ENCODE measurements at regions not wholly inside any gene's neighbourhood (a gene's known extent, or its start where the extent isn't known, plus 50 kb on each side); places are given as distances from the start of the nearest gene placed in this dataset.

DNA sequence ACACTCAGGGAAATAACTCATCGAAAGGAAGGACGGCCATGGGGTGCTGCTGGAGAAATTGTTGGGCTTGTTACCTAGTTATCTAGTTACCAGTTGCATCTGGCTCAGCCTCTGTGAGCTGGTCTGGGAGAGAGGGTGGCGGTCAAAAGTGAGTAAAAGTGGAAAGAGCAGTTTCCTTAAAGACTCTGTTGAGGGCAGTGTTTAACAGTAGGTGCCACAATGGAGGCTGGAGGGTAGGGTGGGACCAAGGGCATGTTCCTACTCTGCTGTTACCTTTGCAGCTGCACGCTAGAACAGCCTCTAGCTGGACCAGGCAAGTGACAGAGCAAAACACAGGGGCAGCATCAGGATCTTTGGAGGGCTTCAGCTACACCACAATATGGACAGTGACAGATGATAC lies 228.8 kb upstream of the STARD13 start:
- intact Hi-C loops (cut with micrococcal nuclease) = no loop called here

DNA sequence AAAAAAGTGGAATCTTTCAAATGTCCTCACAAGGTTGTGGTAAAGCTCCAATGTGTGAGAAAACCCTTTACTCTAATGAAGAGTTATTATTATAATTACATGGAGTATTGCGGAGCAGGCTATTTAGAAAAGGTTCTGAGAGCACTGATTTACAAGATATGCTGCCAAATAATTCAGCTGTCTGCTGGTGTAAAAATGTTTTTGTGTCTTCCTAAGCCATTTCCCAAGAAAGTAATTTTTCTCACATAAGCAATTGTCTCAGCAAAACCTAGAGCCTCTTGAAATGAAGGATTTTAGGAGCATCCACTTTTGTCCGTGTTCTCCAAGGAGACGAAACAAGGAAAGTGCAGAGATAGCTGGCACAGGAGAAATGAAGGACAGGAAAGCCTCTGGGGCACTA lies 229.6 kb upstream of the STARD13 start:
- intact Hi-C loops (cut with micrococcal nuclease) = no loop called here

DNA sequence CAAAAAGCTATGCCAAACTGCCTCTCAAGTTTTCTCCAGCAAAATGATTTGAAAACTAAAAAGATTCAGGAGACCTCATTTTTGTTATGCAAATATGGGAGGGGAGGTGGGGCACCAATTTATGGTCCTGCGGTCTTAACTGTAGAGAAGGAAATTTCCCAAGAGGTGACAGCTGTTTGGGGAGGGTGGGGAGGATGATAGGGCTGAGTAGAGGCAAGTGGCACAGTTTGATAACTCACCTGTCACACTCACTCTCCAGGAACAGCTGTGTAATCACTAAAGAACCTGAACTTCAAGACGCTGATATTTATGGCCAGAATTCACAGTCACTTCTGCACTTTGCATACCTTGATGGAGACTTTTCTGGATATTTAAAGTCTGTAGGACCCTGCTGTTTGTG lies 232.9 kb upstream of the STARD13 start:
- intact Hi-C loops (cut with micrococcal nuclease) = no loop called here

DNA sequence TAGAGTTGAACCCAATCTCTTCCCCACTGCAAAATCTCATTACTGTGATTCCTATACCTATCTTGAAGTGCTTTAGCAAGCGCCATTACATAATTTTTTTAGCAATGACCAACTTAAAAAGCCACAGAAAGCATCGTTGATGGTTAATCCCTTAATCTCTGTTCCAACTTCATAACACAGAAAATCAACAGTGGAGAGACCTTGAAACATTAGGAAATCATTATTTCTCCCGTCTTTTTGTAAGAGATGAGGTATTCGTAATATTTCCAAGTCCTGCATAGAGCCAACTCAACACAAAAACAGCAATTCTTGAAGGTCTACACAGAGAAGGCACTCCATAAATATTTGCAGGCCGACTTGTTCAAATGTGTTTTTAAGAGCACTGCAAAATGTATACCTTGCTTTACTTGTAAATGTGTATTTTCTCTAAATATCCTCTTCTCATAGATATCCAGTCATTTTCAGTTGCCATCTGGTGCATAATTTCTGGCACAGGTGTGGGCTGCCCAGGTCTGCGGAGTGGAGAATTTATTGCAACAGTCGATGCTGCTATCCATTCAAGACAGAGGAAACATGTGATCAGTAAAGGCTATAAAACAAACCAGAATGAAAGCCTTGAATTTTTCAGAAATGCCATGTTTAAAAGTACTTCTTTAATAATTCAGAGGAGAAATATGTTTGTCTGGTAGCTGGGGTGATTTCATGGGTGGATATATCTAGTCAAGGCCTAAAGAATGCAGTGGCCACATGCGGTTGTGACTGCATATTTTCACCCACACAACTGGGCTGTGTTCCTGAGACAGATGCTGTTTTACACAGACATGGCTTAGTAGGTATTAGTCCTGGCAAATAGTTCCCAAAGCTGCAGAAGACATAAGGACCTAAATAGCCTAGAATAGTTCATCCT lies 234.3 kb upstream of the STARD13 start:
- intact Hi-C loops (cut with micrococcal nuclease) = no loop called here

DNA sequence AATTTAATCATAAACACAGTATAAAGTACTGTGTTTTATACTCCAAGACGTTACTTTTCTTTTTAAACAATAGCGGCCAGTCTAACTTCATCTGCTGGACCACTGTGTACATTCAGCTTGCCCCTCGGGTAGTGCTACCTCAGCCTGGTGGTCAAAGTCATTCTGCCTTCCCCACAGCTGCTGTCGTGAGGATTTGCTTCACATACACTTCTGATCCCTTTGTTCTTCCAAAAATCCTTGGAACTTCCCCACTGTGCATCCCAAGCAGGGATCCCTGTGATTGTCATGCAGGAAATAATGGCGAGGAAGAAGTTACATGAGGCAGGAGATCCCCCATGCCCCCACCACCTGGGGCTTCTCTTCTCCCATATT lies 234.9 kb upstream of the STARD13 start:
- intact Hi-C loops (cut with micrococcal nuclease) = no loop called here

DNA sequence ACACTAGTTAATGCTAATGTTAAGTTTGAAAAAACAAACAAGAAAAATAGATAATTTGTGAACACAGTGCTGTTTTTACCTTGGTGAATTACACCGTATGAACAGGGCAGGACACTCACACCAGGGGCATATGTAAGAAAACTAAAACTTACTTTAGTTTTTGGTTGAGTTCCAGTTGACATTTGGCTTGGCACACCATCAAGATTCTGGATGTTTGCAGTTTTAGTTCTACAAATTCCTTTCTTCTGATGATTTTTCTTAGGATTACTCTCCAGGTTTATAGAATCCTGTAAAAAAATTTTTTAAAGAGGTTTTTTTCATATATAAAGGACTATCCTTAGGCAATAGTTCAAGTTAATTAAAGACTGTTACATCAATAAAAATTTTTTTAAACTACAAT lies 238.5 kb upstream of the STARD13 start:
- intact Hi-C loops (cut with micrococcal nuclease) = no loop called here

DNA sequence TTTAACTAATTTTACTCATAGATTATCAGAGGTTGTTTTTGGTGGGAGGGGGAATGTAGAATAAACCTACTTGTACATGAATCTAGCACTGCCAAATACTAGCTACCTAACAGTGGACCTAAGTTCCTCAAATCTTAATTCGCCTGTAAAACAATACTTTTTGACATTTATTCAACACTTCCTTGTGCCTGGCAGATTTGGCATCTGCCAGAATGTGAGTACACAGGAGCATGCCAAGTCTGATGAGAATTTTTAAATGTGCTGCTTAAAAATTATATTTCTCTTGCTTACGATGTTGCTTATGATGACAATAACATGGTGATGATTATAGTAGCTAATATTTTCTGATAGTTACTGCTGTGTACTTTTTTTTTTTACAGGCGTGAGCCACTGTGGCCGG lies 240.2 kb upstream of the STARD13 start:
- intact Hi-C loops (cut with micrococcal nuclease) = no loop called here

DNA sequence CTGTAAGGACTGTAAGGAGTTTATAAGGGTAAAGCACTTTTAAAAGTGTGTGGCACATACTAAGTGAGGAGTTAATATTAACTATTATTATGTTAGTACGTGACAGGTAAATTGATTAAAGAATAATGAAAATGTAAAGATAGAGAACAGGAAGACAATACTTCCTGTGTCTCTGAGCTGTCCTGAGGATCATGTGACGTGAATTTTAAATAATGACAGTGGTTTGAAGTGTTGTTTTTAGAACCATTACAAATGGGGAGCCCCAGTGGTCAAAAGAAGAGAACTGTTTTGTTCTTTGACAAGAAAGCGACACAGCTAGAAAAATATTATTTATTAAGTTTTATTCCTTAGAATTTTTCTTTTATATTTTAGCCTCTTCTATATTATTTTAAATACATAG lies 241.2 kb upstream of the STARD13 start:
- intact Hi-C loops (cut with micrococcal nuclease) = no loop called here

DNA sequence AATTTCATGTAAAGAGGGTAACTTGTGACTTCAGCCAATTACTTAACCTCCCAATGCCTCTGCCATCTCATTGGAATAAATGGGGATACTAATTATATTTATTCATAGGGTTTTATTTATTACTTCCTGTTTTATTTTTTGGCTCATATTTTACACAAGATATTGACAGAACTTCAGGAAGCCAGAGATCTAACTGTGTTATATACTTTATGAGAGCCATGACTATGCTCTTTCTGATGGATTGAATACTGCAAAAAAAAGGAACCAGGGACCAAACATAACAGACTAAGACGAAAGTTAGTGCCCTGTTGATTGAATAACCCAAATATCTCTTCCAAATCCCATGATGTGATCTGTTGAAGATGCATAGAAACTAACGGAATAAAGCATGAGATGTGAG lies 243.3 kb upstream of the STARD13 start:
- intact Hi-C loops (cut with micrococcal nuclease) = no loop called here

DNA sequence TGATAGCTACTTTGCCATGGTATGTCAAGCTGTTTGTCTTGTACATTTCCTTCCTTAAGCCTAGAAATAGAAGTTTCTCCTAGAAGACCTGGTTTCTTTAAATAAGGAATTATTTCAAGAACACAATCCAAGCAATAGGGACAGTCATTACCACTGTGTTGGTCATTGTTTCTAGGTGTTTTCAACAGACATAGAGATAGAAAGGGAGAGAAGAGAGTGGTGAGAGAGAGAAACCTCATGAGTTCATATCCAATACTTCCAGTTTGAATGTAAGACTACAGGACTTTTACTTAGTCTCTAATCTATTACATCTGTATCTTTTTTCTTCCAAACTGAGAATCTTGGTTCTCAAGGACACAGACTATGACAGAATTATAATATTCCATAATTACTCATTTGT lies 245.9 kb upstream of the STARD13 start:
- intact Hi-C loops (cut with micrococcal nuclease) = no loop called here

DNA sequence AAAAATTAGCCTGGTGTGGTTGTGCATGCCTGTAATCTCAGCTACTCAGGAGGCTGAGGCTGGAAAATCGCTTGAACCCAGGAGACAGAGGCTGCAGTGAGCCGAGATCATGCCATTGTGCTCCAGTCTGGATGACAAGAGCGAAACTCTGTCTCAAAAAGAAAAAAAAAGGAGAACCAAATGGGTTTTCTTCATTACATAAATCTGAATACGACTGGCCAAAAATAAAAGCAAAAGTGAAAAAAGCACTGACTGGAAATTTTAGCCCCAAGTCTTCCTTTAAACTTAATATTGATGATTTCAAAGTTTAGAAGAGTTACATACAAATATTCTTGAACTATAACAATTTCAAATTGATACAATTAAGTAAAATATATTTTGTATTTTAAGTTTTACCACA lies 249.5 kb upstream of the STARD13 start:
- intact Hi-C loops (cut with micrococcal nuclease) = no loop called here

DNA sequence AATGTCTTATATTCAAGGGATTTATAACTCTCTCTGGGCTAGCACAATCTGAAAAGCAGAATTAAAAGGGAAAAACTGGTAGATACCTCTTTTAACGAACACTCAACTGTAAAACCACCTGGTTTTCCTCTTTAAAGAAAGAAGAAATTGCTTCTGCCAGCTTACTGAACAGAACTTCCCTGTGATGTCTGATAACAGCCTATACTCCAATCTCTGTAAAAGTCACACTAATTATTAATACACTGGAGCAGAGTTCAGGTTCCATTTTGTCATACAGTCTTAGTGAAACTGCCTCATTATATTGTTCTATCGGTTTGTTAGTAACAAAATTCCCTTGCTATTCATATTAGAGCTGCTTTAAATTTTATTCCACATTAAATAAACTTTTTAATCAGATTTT lies 251.0 kb upstream of the STARD13 start:
- intact Hi-C loops (cut with micrococcal nuclease) = no loop called here

DNA sequence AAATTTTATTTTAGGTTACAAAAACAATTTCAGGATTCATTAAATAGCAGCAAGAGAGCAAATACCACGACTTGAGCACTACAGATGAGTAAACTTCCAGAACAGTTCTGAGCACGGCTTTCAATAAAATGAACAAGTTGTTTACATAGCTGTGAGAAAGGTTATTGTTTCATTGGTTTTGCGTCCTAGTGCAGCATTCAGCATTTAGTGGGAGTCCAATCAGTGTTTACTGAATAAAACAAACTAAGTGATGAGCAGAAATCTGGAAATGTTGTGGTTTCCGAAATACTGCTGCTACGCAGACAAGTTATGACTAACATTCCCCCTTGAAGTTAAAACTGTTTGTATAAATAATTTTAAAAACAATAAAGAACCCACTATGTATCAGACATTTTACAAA lies 251.5 kb upstream of the STARD13 start:
- intact Hi-C loops (cut with micrococcal nuclease) = no loop called here

DNA sequence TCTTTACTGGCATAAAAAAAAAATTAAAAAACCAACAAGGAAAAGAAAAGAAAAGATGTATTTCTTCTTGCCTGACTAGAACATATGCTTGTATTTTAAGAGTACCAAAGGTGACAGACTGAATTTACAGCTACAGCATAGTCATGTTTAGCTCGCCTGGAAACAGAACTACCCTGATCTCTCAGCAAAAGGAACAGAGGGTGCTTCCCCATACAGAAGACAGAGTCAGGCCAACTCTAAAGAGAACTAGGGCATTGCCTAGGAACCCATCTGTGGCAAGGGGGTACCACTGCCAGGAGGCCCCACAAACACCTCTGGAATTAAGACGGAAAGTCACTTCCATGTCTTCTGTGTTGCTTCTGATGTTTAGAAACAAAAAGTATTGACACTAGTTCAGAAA lies 252.1 kb upstream of the STARD13 start:
- intact Hi-C loops (cut with micrococcal nuclease) = loop anchor here (1.0 kb wide), 1 partner anchor 950 kb away; no protein-coding TSS in a partner anchor

DNA sequence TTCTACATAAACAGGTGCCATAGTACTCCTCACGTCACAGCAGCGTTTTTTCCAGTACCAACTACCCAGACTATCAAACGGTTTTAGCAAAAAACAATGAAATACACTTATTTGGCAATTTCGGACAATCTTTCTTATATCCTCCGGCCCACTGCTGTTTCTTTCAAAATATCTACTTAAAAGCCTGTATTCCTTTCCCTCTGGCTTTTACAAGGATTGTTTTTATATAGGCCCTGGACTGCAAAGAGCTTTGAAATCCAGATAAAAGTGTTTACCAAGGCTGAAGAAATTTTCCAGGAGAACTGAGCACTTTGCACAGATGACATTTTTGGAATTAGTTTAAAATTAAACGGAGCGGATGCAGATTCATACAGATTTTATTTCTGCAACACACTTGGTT lies 255.9 kb upstream of the STARD13 start:
- intact Hi-C loops (cut with micrococcal nuclease) = loop anchor here (5.0 kb wide), 4 partner anchors 339 to 1694 kb away; partner anchors contain the start of gene KL

DNA sequence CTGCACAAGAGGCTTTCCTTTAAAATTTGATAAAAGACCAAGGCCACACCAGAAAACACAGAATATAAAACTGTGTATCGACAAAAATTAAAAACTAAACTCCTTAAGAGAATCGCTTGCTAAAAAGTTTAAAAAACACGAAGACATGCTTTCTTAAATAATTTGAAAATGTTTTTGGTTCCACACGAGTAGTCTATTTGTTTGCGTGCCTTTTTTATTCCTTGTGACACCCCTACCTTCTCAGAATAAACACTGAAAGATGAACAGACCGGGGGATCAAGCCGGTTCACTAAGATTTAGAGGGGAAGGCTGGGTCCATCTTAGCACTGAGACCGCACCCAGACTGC lies 256.4 kb upstream of the STARD13 start:
- intact Hi-C loops (cut with micrococcal nuclease) = loop anchor here (1.0 to 5.0 kb wide), 17 partner anchors 137 to 1695 kb away; partner anchors contain the start of genes BRCA2, KL, N4BP2L1 and N4BP2L2

DNA sequence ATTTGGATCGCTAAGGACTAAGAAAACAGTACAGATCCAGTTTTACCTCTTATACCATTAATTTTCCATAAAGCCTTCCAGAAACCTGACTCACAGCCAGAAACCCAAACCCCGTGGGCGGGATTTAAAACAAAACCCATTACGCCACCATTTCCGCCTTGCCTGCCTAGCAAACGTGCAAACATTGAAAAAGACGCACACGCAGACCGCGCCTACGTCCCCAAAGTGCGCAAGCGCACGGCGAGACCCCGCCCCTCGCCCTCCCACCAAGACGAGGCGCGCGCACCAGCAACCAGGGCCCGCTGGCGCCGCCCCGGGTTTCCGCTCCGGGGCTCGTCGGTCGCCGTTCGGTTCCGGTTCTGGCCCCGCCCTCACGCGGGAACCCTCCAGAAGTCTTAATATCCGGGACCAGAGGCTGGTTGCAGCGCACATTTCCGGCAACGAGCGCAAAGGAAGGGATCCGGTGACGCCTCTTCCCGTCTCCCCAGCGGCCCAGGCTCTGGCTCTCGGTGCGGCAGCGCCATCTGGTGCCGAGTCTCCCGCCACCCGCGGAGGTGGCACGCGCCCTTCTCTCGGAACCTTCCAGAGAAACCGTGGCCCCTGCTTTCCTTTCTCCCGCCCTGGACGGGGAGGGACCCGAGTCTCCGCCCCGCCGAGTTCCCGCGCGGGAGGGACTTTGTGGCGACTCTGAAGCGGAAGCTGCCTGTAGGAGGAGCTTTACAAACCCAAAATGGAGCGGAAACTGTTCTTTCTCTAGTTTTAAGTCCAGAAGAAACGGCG lies 256.9 kb upstream of the STARD13 start:
- intact Hi-C loops (cut with micrococcal nuclease) = loop anchor here (1.0 to 5.0 kb wide), 18 partner anchors 68 to 1695 kb away; partner anchors contain the start of genes BRCA2, KL, N4BP2L1 and N4BP2L2

DNA sequence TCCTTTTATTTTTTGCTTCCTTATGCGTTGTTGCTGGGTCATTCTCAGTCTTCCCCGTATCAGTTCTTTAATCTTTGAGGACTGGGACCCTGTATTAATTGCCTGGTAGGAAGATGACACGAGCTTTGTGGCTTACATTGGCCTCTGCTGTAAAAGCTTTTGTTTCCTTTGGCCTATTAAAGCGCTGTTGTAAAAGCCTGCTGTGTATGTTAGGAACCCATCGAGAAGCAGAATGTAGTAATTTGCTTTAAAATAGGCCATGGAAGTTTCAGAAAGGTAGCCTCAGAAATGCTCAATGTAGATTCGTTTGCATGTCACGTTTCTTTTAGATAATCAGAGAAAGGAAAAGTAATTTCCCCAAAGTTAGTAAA lies 257.5 kb upstream of the STARD13 start:
- intact Hi-C loops (cut with micrococcal nuclease) = loop anchor here (1.0 to 5.0 kb wide), 10 partner anchors 67 to 1696 kb away; partner anchors contain the start of gene KL

DNA sequence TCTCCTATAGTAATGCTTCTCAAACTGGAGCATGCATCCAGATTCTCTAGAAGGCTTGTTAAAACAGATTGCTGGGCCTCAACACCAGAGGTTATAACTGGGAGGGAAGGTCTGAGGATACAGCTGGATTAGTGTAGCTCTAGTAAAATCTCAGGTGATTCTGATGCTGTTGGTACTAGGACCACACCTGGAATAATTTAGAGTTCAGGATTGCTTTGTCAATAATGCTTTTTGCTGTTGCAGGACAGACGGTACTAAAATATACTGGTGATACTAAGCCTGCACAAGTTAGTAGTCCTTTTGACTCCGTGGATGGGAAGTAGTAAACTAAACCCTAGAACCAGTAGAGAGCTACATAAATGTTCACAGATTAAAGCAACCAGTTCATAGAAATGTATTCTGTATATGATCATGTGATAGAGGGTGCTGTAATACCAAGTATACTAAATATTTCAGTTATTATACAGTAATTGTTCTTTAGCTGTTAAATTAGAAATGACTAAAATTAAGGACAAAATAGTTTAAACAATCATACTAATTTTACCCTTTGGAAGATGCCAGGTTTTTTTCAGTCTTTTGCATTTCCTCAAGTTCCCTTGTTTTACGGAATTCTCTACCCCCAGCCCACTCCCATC lies 258.2 kb upstream of the STARD13 start:
- intact Hi-C loops (cut with micrococcal nuclease) = loop anchor here (1.0 to 5.0 kb wide), 10 partner anchors 67 to 1696 kb away; partner anchors contain the start of gene KL

DNA sequence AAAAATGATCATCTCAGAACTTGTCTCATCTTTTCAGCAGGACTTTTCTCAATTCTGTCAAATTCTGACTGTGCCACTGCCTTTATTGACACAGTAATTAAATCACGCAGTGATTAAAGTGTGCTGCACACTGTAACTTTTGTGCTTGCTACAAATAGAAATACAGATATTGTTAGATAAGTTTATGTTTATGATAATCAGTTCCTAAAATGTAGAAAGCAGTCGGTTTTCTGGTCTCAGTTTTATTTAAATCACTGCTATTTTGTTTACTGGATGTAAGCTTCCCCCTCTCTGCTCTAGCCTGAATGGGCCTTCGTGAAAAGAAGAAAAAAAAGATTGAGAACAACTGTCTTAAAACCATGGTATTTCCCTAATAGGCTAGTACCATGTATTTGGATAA lies 258.8 kb upstream of the STARD13 start:
- intact Hi-C loops (cut with micrococcal nuclease) = loop anchor here (5.0 kb wide), 4 partner anchors 342 to 1697 kb away; partner anchors contain the start of gene KL

DNA sequence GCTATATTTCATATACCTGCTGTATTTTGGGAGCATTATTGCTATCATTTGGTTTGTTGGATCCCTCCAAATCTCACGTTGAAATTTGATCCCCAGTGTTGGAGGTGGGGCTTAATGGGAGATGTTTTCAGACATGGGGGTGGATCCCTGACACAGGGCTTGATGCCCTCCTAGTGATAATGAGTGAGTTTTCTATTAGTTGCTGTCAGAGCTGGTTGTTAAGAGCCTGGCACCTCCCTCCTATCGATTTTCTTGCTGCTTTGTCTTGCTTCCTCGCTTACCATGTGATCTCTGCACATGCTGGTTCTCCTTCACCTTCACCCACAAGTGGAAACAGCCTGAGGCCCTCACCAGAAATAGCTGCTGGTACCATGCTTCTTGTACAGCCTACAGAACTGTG lies 259.9 kb upstream of the STARD13 start:
- intact Hi-C loops (cut with micrococcal nuclease) = no loop called here

DNA sequence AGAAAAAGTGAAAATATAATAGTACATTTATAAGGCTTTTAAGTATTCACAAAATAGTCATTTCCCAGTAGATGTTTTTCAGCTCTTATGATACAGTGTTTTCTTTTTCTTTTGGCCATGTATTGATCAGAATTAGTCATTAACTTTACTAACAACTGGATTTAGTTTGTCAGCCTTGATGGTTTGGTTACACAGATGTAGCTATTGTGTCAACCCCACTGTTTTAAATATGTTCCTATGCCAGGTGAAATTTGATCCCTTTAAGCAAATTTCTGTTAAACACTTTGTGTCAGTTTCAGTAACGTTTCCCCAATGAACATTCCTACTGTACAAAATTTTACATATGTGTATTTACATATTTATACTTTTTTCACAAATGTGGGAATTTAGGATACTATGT lies 261.5 kb upstream of the STARD13 start:
- intact Hi-C loops (cut with micrococcal nuclease) = no loop called here

All from T-helper 2 cell treated with Interferon-gamma antibody and Interleukin-4, amounts not matched to agents 100 ng/mL and 5 ng/mL, for 36 hours (primary cell).